GM18951 (cell line): ENCODE measurements at regions not wholly inside any gene's neighbourhood (a gene's known extent, or its start where the extent isn't known, plus 50 kb on each side); places are given as distances from the start of the nearest gene placed in this dataset.

ENCODE experiments used
- POLR2A ChIP-seq: IDR thresholded peaks from 4 replicates; pipeline ENCODE4 v1.6.1; 2011; ENCODE audit warnings: mild to moderate bottlenecking; ENCODE audit not compliant: insufficient read length, insufficient read depth; ENCODE audit errors: extremely low read depth
- in situ Hi-C: fragments of 300-500 bp; cut with MboI; formaldehyde crosslinking; loops from one replicate; pipeline ENCODE4 v1.12.0; 2022; ENCODE audit warnings: low sequenced_read_pairs, mixed read lengths, inconsistent platforms; ENCODE audit not compliant: unreplicated experiment

- no peak for TF ChIP-seq POLR2A
- in situ Hi-C loops: no loop called here
These were observed 350.8 kb downstream of the EPM2A start for GRCh38 chr6:145384503-145384902.

DNA sequence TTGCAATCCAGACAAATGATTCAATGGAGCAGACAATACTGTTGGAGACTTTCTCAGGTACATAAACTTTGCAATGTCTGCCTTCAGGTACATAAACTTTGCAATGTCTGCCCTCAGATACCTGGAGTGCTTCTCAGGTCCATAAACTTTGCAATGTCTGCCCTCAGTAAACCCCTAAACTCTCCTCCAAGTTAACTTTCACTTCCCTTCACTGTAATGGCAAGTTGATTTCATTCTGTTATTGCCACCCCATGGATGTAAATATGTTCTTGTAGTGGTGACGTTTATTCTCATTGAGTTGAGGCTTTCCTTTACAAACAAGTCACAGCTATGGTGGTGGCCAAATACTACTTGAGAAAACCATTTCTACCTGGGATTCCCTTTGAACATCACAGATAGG, 338.8 kb downstream of the EPM2A start:
- TF ChIP-seq POLR2A: no peak
- in situ Hi-C loops: no loop called here

DNA sequence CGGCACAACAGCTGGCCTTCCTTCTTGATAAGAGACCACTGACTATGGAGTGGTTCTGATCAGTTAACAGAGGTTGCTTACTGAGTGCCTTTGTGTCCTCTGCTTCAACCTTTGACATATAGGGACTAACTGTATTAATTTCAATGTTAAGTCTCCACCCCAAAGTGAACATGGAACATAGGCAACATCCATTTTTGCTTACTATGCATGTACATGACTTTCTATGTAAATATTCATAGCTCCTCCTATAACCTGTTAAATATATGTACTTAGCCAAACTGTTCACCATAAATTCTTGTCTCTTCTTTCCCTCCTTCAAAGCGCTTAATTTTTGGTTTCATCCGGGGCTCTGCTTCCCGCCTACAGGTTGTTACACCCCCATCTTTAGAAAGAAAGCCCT, 334.8 kb downstream of the EPM2A start:
- TF ChIP-seq POLR2A: no peak
- in situ Hi-C loops: no loop called here

DNA sequence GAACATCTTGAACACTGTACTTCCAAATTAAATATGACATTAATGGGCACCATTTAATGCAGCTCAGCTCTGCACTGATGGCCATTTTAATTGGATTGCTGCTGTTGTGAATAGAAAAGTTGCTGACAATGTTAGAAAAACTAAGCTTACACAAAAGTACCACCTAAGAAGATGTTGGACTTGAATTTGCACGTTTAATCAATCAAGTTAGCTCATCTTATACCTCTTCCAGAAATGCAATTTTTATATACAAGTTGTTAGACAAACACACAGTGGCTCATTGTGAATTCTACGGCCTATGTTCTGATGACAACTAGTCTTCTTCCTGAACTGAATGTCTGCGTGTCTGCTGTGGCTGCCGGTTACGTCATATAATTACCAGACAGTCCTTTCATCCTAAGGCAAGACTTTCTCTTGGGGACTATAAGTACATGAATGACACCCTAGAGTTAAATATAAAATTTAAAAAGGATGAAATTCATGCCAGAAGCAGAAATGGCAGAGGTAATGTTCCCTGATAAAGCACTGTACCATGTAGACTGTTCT, 330.2 kb downstream of the EPM2A start:
- TF ChIP-seq POLR2A: no peak

DNA sequence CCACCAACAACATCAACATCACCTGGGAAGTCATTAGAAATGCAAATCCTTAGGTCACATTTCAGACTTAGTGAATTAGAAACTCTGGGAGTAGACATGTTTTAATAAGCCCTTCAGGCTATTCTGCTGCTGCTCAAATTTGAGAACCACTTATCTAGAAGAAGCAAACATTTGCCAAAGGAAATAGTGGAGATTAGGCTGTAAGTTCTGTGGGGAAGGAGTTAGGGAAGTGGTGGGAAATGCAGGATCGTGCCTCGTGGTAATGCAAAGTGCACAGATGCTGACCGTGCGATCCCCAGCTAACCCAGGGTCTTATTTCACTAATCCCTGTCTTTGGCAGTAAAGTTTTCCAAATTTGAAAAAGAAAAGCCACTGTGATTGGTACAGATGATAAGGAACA, 328.5 kb downstream of the EPM2A start:
- TF ChIP-seq POLR2A: no peak
- in situ Hi-C loops: no loop called here

More for the DNA sequence above, 330.2 kb downstream of the EPM2A start:
- in situ Hi-C loops: no loop called here

DNA sequence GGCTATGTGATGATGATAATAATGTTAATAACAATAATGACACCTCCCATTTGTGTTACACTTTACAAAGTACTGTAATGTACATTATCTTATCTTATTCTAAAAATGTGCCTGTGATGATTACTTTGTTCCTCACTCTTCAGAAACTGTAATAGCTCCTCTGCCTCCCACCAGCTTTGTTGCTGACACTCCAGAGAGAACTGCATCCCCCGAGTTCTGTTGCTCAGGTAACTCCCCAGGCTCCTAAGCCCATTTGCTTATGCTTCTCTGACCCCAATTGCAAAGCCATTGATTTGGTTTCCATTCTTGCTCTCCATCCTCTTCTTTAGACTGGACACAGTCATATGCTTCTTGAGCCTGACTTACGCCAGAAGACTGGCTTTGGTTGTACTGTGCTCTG, 319.7 kb downstream of the EPM2A start:
- in situ Hi-C loops: no loop called here
- TF ChIP-seq POLR2A: no peak

- TF ChIP-seq POLR2A: no peak
- in situ Hi-C loops: no loop called here
These were observed 314.7 kb downstream of the EPM2A start for GRCh38 chr6:145420599-145420998.

DNA sequence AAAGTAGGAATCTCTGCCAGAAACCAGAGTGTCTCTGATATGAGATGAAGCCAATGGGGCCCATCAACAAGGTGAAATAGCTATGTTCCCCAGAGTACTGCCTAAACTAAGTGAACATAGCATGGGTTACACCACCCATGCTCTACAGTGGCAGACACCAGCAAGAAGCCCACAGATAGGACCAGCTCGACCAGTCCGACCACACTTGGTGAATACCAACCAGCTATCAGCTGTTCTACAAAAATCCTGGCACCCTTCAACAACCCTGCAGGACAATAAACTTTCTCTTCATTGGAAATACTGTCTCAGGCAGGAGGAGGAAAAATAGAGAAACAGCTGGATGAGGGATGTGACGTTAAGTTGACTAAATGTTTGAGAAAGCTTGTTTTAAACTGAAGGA, 311.4 kb downstream of the EPM2A start:
- TF ChIP-seq POLR2A: no peak
- in situ Hi-C loops: no loop called here

GRCh38 chr6:145427232-145427631, 308.1 kb downstream of the EPM2A start:
- TF ChIP-seq POLR2A: no peak
- in situ Hi-C loops: no loop called here

GRCh38 chr6:145428706-145429105, 306.6 kb downstream of the EPM2A start:
- TF ChIP-seq POLR2A: no peak
- in situ Hi-C loops: no loop called here

DNA sequence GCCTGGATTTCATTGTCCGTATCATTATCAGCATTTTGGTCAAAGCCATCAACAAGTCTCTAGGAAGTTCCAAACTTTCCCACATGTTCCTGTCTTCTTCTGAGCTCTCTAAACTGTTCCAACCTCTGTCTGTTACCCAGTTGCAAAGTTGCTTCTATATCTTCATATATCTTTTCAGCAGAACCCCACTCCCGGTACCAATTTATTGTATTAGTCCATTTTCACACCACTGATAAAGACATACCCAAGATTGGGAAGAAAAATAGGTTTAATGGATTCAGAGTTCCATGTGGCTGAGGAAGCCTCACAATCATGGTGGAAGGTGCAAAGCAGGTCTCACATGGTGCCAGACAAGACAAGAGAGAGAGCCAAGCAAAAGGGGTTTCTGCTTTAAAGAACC, 293.2 kb downstream of the EPM2A start:
- TF ChIP-seq POLR2A: no peak
- in situ Hi-C loops: no loop called here

GRCh38 chr6:145445674-145446073, 289.6 kb downstream of the EPM2A start:
- TF ChIP-seq POLR2A: no peak
- in situ Hi-C loops: no loop called here

DNA sequence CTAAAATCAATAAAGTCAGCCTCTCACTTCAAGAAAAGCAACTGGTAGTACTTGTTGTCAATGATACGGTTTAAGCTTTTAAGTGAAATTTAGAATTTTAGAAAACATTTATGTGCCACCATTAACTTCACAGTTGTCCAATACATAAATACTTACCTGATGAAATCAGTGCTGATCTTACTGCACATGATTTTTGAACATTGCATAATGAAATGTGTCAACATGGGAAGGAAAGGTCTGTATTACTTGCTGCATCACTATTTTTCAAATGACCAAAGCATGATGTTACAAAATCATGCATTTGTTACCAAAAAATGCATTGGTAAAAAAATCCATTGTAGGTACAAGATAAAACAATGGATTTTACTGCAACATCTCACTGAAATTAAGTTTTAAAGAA, 284.3 kb downstream of the EPM2A start:
- no peak for TF ChIP-seq POLR2A
- in situ Hi-C loops: no loop called here

- no peak for TF ChIP-seq POLR2A
- in situ Hi-C loops: no loop called here
These were observed 281.9 kb downstream of the EPM2A start for GRCh38 chr6:145453376-145453775.

GRCh38 chr6:145454006-145454405, 281.3 kb downstream of the EPM2A start:
- no peak for TF ChIP-seq POLR2A
- in situ Hi-C loops: no loop called here

DNA sequence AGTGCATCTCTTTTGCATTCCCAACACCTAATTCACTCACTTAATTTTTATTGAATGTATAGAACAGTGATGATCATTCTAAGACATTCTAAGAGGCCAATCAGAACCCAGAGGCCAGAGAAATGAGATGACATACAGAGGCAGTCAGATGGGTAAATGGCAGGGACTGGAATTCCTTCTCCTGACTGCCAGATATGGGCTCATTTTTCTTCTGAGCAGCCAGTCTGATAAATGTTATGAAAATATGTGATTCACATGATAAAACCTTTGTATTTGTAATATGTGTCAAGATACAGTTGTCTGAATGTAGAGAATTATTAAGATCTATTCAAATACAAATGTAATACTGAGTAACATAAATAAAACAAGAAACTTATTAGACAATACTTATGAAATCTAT, 277.8 kb downstream of the EPM2A start:
- no peak for TF ChIP-seq POLR2A
- in situ Hi-C loops: no loop called here

- TF ChIP-seq POLR2A: no peak
- in situ Hi-C loops: no loop called here
These were observed 266.8 kb downstream of the EPM2A start for GRCh38 chr6:145468534-145468933.
